Neural cell (in vitro differentiated cells): ENCODE measurements at regions not wholly inside any gene's neighbourhood (a gene's known extent, or its start where the extent isn't known, plus 50 kb on each side); places are given as distances from the start of the nearest gene placed in this dataset.

Experiments used
- H2AFZ ChIP-seq: fragments of 200-600, 300-800 bp; sonication (generic), shearing (Covaris generic); 2 replicates; pipeline ENCODE4 v1.6.0; 2014; ENCODE audit warnings: low read depth, mild to moderate bottlenecking, antibody characterized with exemption, low read length, moderate library complexity
- H3F3A ChIP-seq: fragments of 200-600 bp; shearing (Covaris generic); 2 replicates; pipeline ENCODE4 v1.6.1; 2016; ENCODE audit warnings: mild to moderate bottlenecking, moderate library complexity, mixed read lengths, antibody characterized with exemption, low read length; ENCODE audit not compliant: insufficient read depth, poor library complexity, severe bottlenecking
- H3K27ac ChIP-seq: fragments of 200-600, 300-800 bp; sonication (generic), shearing (Covaris generic); 2 replicates; pipeline ENCODE4 v1.5.1; 2014; ENCODE audit warnings: mild to moderate bottlenecking, low read length, moderate library complexity
- H3K27me3 ChIP-seq: fragments of 300-800, 200-600 bp; sonication (generic), shearing (Covaris generic); 2 replicates; pipeline ENCODE4 v1.6.0; 2014; ENCODE audit warnings: mild to moderate bottlenecking, low read depth, low read length, moderate library complexity; ENCODE audit not compliant: insufficient read depth
- H3K36me3 ChIP-seq: fragments of 300-800, 200-600 bp; sonication (generic), shearing (Covaris generic); 2 replicates; pipeline ENCODE4 v1.5.1; 2014; ENCODE audit warnings: mild to moderate bottlenecking, antibody characterized with exemption, low read length, moderate library complexity; ENCODE audit not compliant: insufficient read depth
- H3K4me2 ChIP-seq: fragments of 300-800, 200-600 bp; sonication (generic), shearing (Covaris generic); 2 replicates; pipeline ENCODE4 v1.6.0; 2014; ENCODE audit warnings: mild to moderate bottlenecking, low read length
- H3K4me3 ChIP-seq: fragments of 300-800, 200-600 bp; sonication (generic), shearing (Covaris generic); 2 replicates; pipeline ENCODE4 v1.5.1; 2014; ENCODE audit warnings: mild to moderate bottlenecking, low read length, moderate library complexity
- H3K79me2 ChIP-seq: fragments of 200-600 bp; shearing (Covaris generic); replicated peaks from 2 replicates; pipeline ENCODE4 v1.6.0; 2014; ENCODE audit warnings: mild to moderate bottlenecking, low read length, moderate library complexity; ENCODE audit not compliant: insufficient read depth
- H3K9ac ChIP-seq: fragments of 300-800, 200-600 bp; sonication (generic), shearing (Covaris generic); 2 replicates; pipeline ENCODE4 v1.6.1; 2016; ENCODE audit warnings: mild to moderate bottlenecking, low read length, mixed read lengths
- H3K9me2 ChIP-seq: fragments of 200-600 bp; shearing (Covaris generic); 2 replicates; pipeline ENCODE4 v1.6.1; 2016; ENCODE audit warnings: mild to moderate bottlenecking, low read length, mixed read lengths; ENCODE audit not compliant: insufficient read depth
- H3K9me3 ChIP-seq: fragments of 200-600, 300-800 bp; sonication (generic), shearing (Covaris generic); 2 replicates; pipeline ENCODE4 v1.6.1; 2016; ENCODE audit warnings: mild to moderate bottlenecking, mixed run types, low read length, moderate library complexity, mixed read lengths
- H4K20me1 ChIP-seq: fragments of 200-600 bp; shearing (Covaris generic); 2 replicates; pipeline ENCODE4 v1.6.1; 2016; ENCODE audit warnings: mild to moderate bottlenecking, mixed run types; ENCODE audit not compliant: insufficient read depth
- EP300 ChIP-seq: fragments of 450-650 bp; conservative IDR thresholded peaks from 2 replicates; pipeline ENCODE4 v1.6.1; 2014; ENCODE audit warnings: antibody characterized with exemption, mild to moderate bottlenecking, moderate library complexity; ENCODE audit not compliant: poor library complexity, severe bottlenecking
- EZH2 ChIP-seq: fragments of 200-600, 300-800 bp; shearing (Covaris generic), sonication (generic); IDR thresholded peaks from 2 replicates; pipeline ENCODE4 v1.6.1; 2014; ENCODE audit warnings: antibody characterized with exemption, low read length, borderline replicate concordance, mild to moderate bottlenecking; ENCODE audit not compliant: insufficient read depth, poor library complexity, severe bottlenecking
- MXI1 ChIP-seq: fragments of 450-650 bp; conservative IDR thresholded peaks from 2 replicates; pipeline ENCODE4 v1.6.1; 2014; ENCODE audit warnings: antibody characterized with exemption, mild to moderate bottlenecking; ENCODE audit not compliant: poor library complexity, severe bottlenecking
- POLR2AphosphoS5 ChIP-seq: IDR thresholded peaks from 2 replicates; pipeline ENCODE4 v1.6.1; 2012
- RAD21 ChIP-seq: fragments of 450-650 bp; conservative IDR thresholded peaks from 2 replicates; pipeline ENCODE4 v1.6.1; 2014; ENCODE audit warnings: antibody characterized with exemption, mild to moderate bottlenecking, moderate library complexity
- REST ChIP-seq: IDR thresholded peaks from 2 replicates; pipeline ENCODE4 v1.6.1; 2012; ENCODE audit warnings: borderline replicate concordance
- SMC3 ChIP-seq: fragments of 450-650 bp; conservative IDR thresholded peaks from 2 replicates; pipeline ENCODE4 v1.6.1; 2014; ENCODE audit warnings: antibody characterized with exemption, mild to moderate bottlenecking, moderate library complexity; ENCODE audit not compliant: poor library complexity
- TAF1 ChIP-seq: IDR thresholded peaks from 2 replicates; pipeline ENCODE4 v1.6.1; 2012; ENCODE audit warnings: low read depth
- TF ChIP-seq, protein P1 (sequence below): fragments of 450-650 bp; IDR thresholded peaks from 2 replicates; pipeline ENCODE4 v1.5.1; 2014; ENCODE audit warnings: antibody characterized with exemption, mild to moderate bottlenecking, moderate library complexity; ENCODE audit not compliant: poor library complexity, severe bottlenecking

- no peaks in the 10 kb centered on the region for H3K36me3 ChIP-seq
- no peaks in the 10 kb centered on the region for H3K79me2 ChIP-seq
- TF ChIP-seq TAF1, result no peak
- TF ChIP-seq SMC3, result no peak
- TF ChIP-seq MXI1, result no peak
- no peak for TF ChIP-seq RAD21
- TF ChIP-seq EP300, result no peak
- no peak for TF ChIP-seq EZH2
- no peak for TF ChIP-seq REST
- TF ChIP-seq POLR2AphosphoS5, result no peak
- H3K27ac ChIP-seq, result no peak overlapping the region
- no peaks in the 10 kb centered on the region for H4K20me1 ChIP-seq
- no peak overlapping the region for H3K9ac ChIP-seq
- no peaks in the 10 kb centered on the region for H3F3A ChIP-seq
- no peaks in the 10 kb centered on the region for H3K9me3 ChIP-seq
- H3K4me3 ChIP-seq, result no peak overlapping the region
- no peaks in the 10 kb centered on the region for H3K9me2 ChIP-seq
- H3K27me3 ChIP-seq, result no peaks in the 10 kb centered on the region
- H2AFZ ChIP-seq, result no peak overlapping the region
- no peak overlapping the region for H3K4me2 ChIP-seq
Observed at GRCh38 chr6:86857783-86858182, 79.5 kb upstream of the HTR1E start.

DNA sequence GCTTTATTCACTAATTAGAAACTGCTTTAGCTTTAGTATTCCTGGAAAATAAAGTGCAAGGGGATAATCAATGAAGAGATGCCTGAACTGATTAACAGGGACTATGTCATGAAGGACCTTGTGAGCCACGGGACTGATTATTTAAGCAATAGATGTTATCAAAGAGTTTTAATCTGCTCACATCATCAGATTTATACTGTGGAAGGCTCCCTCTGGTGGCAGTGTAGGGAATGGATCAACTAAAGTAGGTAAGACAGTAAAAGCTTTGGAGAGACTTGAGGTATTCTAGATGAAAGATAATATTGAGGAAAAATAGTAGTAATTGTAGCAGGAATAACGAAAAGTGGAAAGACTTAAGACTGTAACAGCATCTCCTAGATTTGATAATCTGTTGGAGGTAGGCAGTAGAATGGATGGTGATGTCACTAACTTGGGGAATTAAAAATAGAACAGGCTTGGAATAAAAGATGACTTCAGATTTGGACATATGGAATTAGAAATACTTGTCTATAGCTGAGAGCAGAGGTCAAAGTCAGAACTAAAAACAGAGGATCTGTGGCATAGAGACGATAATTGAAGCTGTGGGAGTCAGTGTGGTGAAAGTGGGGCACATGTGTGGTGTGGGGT is 80.3 kb upstream of the HTR1E start:
- TF ChIP-seq EP300, result no peak
- TF ChIP-seq, protein P1, sequence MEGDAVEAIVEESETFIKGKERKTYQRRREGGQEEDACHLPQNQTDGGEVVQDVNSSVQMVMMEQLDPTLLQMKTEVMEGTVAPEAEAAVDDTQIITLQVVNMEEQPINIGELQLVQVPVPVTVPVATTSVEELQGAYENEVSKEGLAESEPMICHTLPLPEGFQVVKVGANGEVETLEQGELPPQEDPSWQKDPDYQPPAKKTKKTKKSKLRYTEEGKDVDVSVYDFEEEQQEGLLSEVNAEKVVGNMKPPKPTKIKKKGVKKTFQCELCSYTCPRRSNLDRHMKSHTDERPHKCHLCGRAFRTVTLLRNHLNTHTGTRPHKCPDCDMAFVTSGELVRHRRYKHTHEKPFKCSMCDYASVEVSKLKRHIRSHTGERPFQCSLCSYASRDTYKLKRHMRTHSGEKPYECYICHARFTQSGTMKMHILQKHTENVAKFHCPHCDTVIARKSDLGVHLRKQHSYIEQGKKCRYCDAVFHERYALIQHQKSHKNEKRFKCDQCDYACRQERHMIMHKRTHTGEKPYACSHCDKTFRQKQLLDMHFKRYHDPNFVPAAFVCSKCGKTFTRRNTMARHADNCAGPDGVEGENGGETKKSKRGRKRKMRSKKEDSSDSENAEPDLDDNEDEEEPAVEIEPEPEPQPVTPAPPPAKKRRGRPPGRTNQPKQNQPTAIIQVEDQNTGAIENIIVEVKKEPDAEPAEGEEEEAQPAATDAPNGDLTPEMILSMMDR, result peak; percentile 83
- TF ChIP-seq POLR2AphosphoS5, result no peak
- no peak for TF ChIP-seq MXI1
- TF ChIP-seq REST, result no peak
- TF ChIP-seq SMC3, result peak; percentile 89
- TF ChIP-seq RAD21, result peak; percentile 77
- TF ChIP-seq EZH2, result no peak
- TF ChIP-seq TAF1, result no peak
- Histone ChIP-seq H2AFZ (no peak overlapping the region), H3K9ac (no peak overlapping the region), H3K9me2 (no peaks in the 10 kb centered on the region), H3K4me3 (no peak overlapping the region), H3K27me3 (no peaks in the 10 kb centered on the region), H3K9me3 (no peaks in the 10 kb centered on the region), H3K79me2 (no peaks in the 10 kb centered on the region), H3K27ac (no peak overlapping the region), H3F3A (no peaks in the 10 kb centered on the region), H3K4me2 (no peak overlapping the region), H3K36me3 (no peaks in the 10 kb centered on the region), H4K20me1 (no peaks in the 10 kb centered on the region)
